ENCODE measurements at regions not wholly inside any gene's neighbourhood (a gene's known extent, or its start where the extent isn't known, plus 50 kb on each side); places are given as distances from the start of the nearest gene placed in this dataset.
"Not testable (repeated sequence)": the region's sequence is repeated elsewhere in the genome, so short reads cannot be mapped to it uniquely, and the experiment has no call there.

DNA sequence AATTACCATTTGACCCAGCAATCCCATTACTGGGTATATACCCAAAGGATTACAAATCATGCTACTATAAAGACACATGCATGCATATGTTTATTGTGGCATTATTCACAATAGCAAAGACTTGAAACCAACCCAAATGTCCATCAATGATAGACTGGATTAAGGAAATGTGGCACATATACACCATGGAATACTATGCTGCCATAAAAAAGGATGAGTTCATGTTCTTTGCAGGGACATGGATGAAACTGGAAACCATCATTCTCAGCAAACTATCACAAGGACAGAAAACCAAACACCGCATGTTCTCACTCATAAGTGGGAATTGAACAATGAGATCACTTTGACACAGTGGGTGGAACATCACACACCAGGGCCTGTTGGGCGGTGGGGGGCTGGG is 83.9 kb upstream of the MAP3K1 start:
- DNase-seq = not testable (repeated sequence)

DNA sequence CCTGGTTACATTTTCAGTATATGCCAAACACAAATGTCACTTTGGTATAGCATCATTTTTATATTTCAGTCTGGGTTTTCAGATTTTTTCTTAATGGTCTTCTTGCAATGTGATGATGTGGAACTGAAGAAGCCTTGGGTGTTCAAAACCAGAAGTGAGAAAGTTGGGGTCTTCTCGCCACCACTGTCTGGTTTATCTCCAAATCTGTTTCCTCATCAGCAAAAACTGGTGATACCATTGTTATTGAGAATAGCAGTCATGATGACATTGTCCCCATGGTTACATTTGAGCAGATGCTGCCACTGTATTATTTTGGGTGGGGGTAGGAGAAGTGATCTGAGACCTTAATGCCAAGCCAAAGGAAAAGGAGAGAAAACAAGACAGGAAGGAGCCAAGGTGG is 85.9 kb upstream of the MAP3K1 start:
- DNase-seq = no peak

DNA sequence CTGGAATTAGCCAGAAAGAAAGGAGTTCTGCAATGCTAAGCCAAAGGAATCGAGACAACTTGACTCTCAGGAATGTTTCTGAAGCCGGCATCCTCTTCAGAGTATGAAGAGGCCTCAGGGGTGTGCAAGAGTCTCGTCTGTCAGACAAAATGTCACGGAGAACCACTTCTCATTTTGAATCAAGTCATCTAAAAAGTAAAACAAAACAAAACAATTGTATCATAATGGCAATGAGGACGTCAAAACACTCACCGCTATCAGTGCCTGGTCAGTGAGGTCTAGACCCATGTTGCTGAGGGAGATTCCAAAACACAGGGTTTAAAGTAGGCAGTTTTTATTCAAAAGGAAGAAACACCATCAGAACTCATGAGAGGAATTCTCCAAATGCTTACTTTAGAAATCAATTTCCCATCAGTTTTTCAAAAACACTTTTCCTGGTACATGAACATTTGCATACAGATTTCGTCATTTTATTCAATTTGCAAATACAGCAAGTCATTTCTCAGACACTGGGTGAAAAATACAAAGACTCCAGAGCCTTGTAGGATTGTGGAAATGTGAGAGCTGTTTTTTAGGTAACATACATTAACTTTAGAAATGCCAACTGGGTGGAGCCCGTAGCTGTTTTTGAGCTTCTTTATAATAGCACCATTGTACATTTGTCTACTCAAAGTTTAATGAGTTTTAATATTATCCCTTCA is 89.5 kb upstream of the MAP3K1 start:
- DNase-seq = no peak

DNA sequence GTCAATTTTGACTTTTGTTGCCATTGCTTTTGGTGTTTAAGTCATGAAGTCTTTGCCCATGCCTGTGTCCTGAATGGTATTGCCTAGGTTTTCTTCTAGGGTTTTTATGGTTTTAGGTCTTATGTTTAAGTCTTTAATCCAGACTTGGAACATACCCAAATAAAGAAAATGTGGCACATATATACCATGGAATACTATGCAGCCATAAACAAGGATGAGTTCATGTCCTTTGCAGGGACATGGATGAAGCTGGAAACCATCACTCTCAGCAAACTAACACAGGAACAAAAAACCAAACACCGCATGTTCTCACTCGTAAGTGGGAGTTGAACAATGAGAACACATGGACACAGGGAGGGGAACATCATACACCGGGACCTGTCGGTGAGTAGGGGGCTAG is 90.5 kb upstream of the MAP3K1 start:
- not testable (repeated sequence) for DNase-seq

DNA sequence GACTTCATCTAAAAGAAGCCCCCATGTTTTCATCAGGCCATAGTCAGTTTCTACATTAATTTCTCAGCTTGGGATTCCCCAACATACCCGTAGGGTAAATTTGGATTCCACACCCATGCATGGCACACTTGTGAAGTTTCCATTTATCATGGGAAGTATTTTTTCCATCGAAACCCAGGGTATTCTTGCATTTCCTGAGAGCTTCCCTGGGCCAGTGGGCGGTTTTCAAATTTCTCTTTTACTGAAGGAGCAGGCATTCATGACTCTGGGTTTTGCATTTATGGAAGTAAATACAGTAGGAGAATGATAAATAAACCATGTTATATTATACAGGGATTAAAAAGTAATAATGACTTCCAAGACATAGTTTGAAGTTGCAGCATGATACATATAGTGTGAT is 93.0 kb upstream of the MAP3K1 start:
- no peak for DNase-seq

DNA sequence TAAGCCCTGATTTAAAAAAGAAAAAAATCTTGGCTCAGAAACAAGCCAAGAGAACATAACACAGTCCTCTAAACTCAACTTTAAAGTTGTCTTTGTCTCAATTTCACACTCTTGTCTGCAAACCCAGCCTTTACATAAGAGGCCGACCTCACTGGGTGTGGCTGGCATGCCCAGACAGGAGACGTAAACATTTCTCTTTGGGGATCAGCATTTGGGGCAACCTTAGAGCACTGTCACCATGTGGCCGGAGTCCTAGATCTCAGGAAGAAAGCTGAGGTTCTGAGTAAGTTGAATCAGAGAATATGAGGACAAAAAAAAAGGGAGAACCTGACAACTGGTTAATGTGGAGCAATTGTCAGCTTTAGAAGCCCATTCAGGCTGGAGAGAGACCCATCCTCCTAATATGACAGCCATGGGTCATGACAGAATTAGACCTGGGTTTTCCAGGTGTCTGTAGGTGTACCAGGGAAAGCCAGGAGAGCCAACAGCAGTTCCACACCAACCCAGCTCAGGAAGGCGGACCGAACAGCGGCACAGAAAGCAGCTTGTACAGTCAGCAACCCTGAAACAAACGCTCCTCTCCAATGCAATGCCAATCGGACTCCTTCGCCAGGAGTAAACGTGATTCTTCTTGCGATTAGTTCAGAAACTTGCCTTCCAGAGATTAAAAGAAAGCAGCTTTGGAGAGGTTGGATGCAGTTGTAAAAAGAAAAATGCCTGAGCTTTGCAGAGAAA is 97.9 kb upstream of the MAP3K1 start:
- DNase-seq = no peak

DNA sequence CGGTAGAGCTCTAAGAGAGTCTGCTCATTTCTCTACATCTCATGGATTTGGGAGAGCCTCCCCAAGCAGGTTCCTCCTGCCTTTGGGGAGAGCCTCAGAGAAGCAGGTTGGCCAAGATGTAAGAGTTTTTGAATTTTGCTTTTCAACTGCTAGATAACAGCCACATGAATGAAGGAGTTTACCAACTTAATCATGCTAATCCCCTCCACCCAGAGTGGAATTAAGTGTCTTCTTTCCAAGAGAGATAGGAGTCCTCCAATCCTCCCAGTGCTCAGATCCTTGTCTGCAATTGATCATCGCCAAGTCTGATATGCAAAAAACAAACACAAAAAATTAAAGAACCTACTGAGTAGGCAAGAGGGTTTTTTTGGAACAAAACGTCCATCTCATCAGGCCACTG is 99.4 kb upstream of the MAP3K1 start:
- DNase-seq = no peak

DNA sequence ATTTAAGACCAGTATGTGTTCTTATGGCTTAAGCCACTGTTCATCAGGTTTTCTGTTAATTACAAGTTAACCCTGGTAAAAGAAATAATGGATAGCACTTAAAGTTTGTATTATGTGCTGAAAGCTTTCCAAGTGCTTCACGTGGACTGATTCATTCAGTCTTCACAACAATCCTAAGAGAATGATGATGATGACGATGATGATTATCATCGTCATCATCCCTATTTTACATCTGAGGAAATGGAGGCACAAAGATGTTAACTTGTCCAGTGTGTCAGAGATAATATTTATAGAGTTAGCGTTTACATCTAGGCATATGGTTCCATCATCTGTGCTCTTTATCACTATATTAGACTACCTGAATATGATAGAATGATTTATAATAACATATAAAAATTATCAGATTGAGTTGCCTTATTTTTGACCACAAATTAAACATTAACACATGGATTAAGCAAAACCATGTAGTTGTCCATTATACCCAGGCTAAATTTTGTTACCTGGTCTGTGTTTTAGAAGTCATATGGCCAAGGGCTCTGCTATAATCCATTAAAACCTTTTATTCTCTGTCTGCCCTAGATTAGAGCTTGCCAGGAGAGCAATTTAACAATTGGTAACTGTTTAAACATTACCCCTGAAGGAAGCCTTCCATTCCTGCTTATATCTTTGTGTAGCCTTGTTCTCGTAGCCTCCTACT is 102.3 kb upstream of the MAP3K1 start:
- no peak for DNase-seq

DNA sequence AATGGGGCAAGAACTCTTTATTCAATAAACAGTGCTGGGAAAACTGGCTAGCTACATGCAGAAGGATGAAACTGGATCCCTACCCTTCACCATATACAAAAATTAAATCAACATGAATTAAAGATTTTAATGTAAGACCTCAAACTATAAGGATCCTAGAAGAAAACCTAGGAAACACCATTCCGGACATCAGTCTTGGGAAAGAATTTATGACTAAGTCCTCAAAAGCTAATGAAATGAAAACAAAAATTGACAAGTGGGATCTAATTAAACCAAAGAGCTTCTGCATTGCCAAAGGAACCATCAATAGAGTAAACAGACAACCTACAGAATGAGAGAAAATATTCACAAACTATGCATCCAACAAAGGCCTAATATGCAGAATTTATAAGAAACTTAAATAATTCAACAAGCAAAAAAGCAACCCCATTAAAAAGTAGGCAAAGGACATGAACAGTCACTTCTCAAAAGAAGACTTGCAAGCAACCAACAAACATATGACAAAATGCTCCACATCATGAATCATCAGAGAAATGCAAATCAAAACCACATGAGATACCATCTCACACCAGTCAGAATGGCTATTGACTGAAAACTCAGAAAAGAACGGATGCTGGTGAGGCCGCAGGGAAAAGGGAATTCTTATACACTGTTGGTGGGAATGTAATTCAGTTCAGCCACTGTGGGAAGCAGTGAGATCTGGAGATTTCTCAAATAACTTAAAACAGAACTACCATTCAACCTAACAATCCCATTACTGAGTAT is 104.3 kb upstream of the MAP3K1 start:
- DNase-seq = no peak

DNA sequence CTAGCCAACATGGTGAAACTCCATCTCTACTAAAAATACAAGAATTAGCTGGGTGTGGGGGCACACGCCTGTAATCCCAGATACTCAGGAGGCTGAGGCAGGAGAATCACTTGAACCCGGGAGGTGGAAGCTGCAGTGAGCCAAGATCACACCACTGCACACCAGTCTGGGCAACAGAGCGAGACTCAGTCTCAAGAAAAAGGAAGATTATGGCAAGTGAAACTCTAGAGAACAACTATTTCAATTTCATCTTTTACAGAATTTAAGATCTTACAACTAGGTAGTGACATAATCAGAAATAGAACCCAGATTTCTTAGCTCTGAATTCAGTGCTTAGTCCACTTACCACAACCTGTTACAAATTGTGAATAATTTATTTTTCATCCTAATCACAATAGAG is 108.8 kb upstream of the MAP3K1 start:
- no peak for DNase-seq

DNA sequence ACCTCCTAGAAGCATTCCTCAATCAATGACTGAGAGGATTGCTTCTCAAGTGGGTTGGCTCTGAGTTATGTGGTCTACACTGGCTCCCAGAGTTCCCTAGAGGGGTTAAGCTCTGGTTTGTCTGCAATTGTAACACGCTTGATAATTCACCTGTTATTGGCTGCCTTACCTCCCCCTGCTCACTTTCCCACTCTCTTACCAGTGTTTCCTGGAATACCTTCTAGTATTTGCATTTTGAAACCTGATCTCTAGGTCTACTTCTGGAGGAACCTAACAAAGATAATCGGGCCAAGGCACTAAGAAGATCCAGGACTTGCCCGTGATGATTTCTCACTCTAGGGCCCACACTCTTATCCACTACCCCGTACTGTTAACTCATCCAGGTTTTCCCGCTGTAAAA is 110.1 kb upstream of the MAP3K1 start:
- DNase-seq = peak; percentile 80

DNA sequence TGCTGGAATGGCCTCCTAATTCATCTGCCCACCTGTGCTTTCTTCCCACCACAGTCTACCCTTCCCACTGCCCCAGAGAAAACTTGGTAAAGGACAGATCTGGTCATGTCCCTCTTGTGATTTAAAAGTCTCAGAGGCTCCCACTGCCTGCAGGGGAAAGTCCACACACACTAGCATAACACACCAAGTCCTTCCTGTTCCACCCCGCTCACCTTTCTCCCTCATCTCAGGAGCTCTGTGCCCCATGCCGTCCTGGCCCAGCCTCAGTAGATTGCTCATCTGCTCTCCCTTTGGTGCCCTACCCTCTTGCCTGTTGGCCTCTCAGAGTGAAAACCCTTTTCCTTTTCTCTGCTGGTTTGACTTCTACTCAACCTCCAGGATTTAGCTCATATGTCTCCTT is 111.4 kb upstream of the MAP3K1 start:
- DNase-seq = no peak

DNA sequence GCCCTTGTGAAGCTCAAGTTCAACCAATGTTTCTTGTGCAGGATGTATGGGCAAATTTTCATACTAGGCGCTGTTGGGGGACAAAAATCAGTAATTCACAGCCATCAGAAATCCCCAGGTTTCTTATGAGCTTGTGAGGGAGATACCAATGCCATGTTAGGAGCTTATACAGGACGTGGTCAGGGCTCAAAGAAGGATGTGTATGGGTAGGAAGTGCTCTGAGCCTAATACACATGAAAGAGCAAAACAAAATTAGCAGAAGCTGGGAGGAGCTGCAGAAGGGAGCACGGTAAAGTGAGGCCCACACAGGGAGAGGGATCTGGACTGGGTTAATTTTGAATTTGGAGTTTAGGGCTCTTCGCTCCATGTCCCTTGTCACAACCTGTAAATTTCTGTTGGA is 114.6 kb upstream of the MAP3K1 start:
- DNase-seq = no peak

DNA sequence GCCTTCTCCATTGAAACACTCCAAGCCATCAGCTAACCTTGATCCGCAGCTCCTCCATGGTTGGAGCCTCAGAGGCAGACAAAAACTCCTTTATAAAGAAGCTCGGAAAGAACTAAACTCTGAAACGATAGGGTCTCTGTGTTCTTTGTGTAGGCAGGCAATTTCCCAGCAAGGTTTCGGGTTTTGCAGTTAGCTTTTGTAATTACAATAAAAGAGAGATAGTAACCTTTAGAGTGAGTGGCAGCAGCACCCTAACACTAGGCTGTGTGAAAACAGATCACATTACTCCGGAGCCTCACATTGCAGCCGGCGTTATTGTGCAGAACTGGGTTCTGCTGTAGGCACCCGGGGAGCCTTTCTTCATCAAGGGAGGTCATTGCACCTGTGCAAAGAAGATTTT is 115.8 kb upstream of the MAP3K1 start:
- DNase-seq = no peak

DNA sequence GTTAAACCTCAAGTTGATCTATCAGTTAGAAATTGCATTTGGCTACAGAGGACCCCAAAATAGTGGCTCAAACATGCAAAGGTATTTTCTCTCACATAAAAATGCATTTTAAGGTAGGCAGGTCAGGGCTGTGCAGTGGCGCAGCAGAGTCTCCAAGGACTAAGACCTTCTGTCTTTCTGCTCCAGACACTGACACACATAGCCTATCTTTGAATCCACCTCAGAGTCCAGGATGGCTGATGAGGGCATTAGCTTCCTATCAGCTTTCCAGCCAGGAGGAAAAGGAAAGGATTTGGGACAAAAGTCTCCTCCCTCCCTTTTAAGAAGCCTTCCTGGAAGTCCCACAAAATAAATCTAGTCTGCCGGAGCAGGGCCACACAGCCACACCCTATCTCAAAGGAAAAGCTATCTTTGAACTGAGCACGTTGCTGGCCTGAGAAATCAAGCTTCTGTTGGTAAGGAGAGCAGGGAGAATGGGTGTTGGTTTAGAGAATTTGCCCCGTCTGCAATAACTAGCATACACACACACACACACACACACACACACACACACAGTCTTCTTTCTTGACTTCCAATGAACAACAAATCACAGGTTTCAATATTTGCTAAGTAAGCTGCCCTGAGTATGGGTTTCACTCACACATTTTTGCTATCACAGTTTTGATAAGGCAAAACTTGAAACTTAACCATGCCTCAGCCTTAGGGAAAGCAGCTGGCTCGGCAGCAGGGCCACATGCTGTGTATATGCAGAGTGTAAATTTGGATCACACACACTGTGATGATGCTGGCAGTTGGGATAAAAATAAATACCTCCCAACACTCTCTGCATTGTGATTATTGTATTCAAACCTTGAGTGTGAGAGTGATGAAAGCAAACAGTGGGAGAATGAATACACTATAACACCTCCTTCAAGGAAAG is 116.6 kb upstream of the MAP3K1 start:
- DNase-seq = no peak

DNA sequence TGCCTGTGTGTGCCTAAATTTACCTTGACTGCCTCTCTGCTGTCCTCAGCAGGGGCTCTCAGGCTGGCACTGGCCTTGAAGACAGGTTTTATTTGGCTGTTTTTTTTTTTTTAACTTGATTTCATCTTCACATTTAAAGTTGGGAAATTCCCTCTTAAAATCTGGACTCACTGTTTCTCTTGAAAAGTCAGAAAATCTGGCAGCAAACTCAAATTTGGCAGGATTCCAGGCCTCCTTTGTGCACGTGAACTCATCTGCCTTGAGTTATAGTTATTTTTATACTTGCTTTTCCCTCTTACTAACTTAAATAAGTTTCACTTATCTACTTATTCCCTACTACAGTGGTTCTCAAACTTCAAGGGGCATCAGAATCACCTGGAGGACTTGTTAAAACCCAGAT is 118.4 kb upstream of the MAP3K1 start:
- DNase-seq = no peak

DNA sequence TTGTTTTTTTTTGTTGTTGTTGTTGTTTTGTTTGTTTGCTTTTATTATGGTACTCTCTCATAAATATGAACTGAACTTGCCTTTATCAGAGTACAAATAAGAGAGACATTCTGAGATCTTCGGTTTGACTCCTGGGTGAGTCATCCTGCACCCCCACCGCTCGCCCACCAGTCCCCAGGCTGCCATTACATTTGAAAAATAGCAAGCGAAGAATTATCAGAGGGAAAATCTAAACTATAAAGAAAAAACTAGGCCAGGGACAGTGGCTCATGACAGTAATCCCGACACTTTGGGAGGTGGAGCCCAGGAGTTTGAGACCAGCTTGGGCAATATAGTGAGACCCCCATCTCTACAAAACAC is 122.1 kb upstream of the MAP3K1 start:
- no peak for DNase-seq

DNA sequence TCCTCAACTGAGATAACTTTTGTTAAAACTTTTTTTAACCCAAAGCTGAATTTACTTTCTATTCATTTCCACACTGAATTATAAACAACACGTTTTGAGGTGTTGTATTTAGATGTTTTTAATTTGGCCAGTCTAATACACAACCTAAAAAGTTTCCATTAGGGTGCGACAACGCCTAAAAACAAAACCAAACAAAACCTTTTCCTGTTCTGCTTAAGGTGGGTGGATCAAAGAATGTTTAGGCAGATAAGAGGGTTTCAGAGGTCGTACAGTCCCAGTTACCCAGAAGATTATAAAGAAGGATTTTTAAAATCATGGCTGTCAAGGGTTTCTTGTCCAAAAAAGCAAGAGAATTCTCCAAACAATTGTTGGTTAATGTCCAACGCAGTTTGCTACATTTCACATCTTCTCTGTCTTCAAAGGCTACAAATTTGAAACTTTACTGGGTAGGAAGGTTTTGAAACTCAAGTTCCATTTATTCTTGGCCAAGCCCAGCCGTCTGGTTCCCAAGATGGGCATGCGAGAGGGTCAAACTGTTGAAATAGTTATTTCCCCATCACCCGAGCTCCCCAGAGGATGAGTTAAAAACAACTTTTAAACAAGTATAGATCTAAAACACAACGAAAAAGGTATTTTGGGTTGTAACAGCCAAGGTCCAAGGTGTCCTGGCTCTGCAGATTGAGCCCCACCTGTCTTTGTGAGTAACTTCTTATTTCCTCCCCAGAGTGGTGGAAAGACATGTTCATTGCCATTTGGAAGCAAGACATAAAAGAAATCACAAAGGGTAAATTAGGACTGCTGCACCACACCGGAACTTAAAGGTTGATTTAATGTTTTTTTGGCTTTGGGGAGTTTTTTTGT is 122.8 kb upstream of the MAP3K1 start:
- no peak for DNase-seq

DNA sequence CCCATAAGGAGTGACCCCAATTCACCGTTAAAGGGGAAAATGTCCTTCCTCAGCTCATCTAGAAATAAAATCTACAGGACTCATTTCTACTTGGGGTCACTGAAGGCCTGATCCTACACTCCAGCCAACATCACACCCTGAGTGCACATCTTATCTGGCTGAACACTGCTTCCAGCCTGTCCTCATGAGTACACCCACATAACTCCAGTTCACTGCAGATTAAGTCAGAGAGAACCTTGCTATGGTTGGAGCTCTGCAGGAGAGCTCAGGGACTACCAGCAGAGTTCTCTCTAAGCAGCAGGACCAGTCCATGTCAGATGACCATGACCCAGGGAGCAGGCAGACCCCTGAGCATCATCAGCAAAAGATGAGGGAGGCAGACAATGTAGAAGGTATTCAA is 126.9 kb upstream of the MAP3K1 start:
- DNase-seq = no peak

DNA sequence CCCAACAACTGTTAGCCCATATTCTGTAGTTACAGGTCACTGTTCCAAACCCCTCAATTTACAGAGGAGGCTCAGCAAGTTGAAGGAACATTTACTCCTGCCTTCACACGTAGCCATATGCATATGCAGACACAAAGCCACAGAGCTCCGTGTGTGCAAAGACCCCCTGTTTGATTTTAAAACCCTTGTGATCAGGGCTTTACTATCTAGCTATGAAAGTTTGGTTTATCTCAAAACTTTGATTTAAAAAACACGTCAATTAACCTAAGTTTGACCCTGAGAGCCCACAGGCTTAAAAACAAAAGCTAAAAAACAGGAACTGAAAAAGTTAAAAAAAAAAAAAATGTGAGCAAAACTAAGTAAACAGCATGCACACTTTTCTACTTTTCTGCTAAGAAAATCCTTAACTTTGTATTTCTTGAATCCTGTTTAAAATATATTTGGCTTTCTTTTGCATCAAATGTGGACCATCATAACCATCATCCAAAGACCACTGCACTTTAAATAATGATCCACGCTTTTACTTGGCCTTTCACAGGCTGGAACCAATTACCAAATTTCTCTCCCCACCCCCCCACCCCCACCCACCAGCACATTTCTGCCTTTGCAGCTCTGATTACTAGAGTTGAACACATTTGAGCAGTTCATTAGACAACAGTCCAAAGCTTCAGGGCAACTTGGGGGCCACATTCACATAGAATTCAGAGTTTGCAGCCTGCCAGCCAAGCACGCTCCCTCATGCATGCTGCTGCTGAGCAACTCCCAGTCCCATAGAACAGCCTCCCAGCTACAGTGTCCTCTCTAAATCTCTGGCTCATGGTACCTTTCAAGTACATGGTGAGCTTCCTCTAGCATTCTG is 128.8 kb upstream of the MAP3K1 start:
- no peak for DNase-seq
